ENCODE measurements at regions not wholly inside any gene's neighbourhood (a gene's known extent, or its start where the extent isn't known, plus 50 kb on each side); places are given as distances from the start of the nearest gene placed in this dataset.

DNA sequence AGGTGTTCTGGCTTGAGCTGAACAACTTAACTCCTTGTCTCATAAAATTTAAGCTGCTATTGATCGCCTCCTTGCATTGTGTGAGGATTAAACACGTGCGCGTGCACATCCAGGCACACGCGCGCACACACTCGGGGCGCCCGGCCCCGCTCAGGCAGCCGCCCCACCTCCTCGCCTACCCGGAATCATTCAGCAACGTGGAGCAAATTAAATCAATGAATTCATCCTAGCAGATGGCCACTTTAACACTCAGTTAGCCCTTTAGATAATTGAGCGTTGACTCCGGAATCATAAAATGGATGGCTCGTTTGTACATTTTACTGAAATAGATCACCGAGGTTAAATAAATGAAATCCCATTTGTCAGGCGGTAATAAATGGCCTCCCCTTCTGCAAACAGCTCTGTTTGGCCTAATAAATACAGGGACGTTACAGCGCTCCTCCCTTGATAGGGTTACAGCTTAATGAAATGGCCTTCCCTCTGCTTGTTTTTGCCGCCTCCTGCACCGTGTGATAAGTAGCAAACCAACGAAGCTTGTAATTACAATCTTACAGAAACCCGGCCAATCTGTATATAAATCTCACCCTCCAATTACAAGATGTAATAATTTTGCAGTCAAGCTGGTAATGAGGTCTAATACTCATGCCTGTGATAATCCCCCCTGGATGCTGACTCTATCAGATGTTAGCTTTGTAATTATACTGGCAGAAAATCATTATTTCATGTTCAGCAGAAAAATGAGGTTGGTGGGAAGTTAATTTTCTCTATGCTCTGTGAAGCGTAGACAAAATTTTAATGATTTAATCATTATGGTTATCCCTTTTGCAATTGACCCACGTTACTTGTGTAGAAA, 229.7 kb upstream of the IRX4 start:
- Histone ChIP-seq H3K27me3 (ENCODE audit: control insufficient read depth in 2 of 2, insufficient read depth in 2 of 2, low read length in 2 of 2) (no peaks in the 10 kb centered on the region), H3K9me3 (replicated peaks; ENCODE audit: control insufficient read depth, insufficient read depth, low read length) (peaks cover 4% of the 10 kb centered on the region), H3K36me3 (ENCODE audit: control insufficient read depth in 2 of 2, extremely low read depth in 1 of 2, insufficient read depth in 2 of 2, low read length in 2 of 2) (no peaks in the 10 kb centered on the region), H3K9ac (replicated peaks; ENCODE audit: extremely low read depth, insufficient read depth, low read length) (no peak overlapping the region), H3K4me1 (ENCODE audit: control insufficient read depth, extremely low read depth, insufficient read depth, low read length) (no peaks in the 10 kb centered on the region), H3K4me3 (replicated peaks in 1 of 3; ENCODE audit: insufficient read depth in 1 of 3, low read depth in 1 of 3, low read length in 3 of 3) (no peak overlapping the region), H3K4me2 (ENCODE audit: insufficient read depth, low read length) (no peak overlapping the region), H2AFZ (ENCODE audit: low read depth, low read length) (no peak overlapping the region), H3K27ac (ENCODE audit: insufficient read depth, low read depth, low read length) (no peak overlapping the region), H4K20me1 (replicated peaks; ENCODE audit: control insufficient read depth, extremely low read depth, insufficient read depth, low read length) (no peaks in the 10 kb centered on the region), H3K9me1 (replicated peaks; ENCODE audit: control insufficient read depth, extremely low read depth, insufficient read depth, low read length) (no peaks in the 10 kb centered on the region), H3K79me2 (ENCODE audit: control insufficient read depth, insufficient read depth, low read length) (no peaks in the 10 kb centered on the region)
- CTCF ChIA-PET = no interaction called here
- DNase-seq (ENCODE audit: low read depth, low spot score) = no peak
- TF ChIP-seq POLR2A (IDR thresholded peaks at IDR 0.05; ENCODE audit: low read depth, low read length) (no peak), JUN (IDR thresholded peaks at IDR 0.05; ENCODE audit: borderline replicate concordance, insufficient read depth, insufficient read length, low read depth) (no peak), FOS (IDR thresholded peaks at IDR 0.05; ENCODE audit: borderline replicate concordance, insufficient read depth, low read length) (no peak), EZH2 (IDR thresholded peaks at IDR 0.05; ENCODE audit: borderline replicate concordance, low read depth, low read length, severe bottlenecking) (no peak)
- intact Hi-C loops (cut with micrococcal nuclease) = no loop called here
- no peak for FAIRE-seq
- POLR2A ChIA-PET = no interaction called here
- no TSS peak for BruUV-seq (replicated peaks)
- dilution Hi-C loops (cut with MboI; ENCODE audit: extremely low pct_ligation_motif_present, low sequenced_read_pairs) = no loop called here

DNA sequence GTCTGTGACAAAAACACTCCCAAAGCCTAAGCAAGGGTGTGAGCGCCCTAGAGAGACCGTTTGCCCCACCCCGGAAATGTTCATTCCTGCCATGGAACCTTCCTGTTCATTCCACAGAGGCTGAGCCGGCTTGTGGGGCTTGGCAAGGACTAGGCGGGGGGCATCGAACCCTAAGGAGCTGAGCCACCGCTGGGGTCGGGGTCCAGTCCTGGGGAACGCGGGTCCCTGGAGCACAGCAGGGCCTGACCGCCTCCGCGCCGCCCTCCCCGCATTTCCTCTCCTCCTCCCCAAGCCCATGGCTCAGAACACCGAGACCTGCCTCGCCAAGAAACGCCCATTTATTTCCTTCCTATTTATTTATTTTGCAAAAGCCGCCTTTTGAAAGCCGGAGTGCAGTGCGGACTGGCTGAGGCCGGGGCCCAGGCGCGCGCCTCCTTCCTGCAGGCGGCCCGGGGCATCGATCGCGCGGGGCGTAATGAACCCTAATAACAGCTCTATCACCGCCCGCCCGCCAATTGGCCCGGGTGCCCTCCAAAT, 228.9 kb upstream of the IRX4 start:
- ChIA-PET CTCF (no interaction called here), POLR2A (no interaction called here)
- Histone ChIP-seq H3K4me2 (ENCODE audit: insufficient read depth, low read length) (no peak overlapping the region), H3K27ac (ENCODE audit: insufficient read depth, low read depth, low read length) (no peak overlapping the region), H3K36me3 (ENCODE audit: control insufficient read depth in 2 of 2, extremely low read depth in 1 of 2, insufficient read depth in 2 of 2, low read length in 2 of 2) (no peaks in the 10 kb centered on the region), H2AFZ (ENCODE audit: low read depth, low read length) (no peak overlapping the region), H3K9me1 (replicated peaks; ENCODE audit: control insufficient read depth, extremely low read depth, insufficient read depth, low read length) (no peaks in the 10 kb centered on the region), H4K20me1 (replicated peaks; ENCODE audit: control insufficient read depth, extremely low read depth, insufficient read depth, low read length) (no peaks in the 10 kb centered on the region), H3K79me2 (ENCODE audit: control insufficient read depth, insufficient read depth, low read length) (no peaks in the 10 kb centered on the region), H3K27me3 (ENCODE audit: control insufficient read depth in 2 of 2, insufficient read depth in 2 of 2, low read length in 2 of 2) (no peaks in the 10 kb centered on the region), H3K4me3 (replicated peaks in 1 of 3; ENCODE audit: insufficient read depth in 1 of 3, low read depth in 1 of 3, low read length in 3 of 3) (no peak overlapping the region), H3K9ac (replicated peaks; ENCODE audit: extremely low read depth, insufficient read depth, low read length) (no peak overlapping the region), H3K4me1 (ENCODE audit: control insufficient read depth, extremely low read depth, insufficient read depth, low read length) (no peaks in the 10 kb centered on the region), H3K9me3 (replicated peaks; ENCODE audit: control insufficient read depth, insufficient read depth, low read length) (peaks cover 4% of the 10 kb centered on the region)
- FAIRE-seq (no peak), DNase-seq (ENCODE audit: low read depth, low spot score) (no peak)
- dilution Hi-C loops (cut with MboI; ENCODE audit: extremely low pct_ligation_motif_present, low sequenced_read_pairs) = no loop called here
- intact Hi-C loops (cut with micrococcal nuclease) = no loop called here
- TF ChIP-seq POLR2A (IDR thresholded peaks at IDR 0.05; ENCODE audit: low read depth, low read length) = no peak
- TF ChIP-seq, protein P1, sequence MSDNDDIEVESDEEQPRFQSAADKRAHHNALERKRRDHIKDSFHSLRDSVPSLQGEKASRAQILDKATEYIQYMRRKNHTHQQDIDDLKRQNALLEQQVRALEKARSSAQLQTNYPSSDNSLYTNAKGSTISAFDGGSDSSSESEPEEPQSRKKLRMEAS (IDR thresholded peaks at IDR 0.05; ENCODE audit: insufficient read depth, insufficient read length) = no peak
- TF ChIP-seq, protein P2, sequence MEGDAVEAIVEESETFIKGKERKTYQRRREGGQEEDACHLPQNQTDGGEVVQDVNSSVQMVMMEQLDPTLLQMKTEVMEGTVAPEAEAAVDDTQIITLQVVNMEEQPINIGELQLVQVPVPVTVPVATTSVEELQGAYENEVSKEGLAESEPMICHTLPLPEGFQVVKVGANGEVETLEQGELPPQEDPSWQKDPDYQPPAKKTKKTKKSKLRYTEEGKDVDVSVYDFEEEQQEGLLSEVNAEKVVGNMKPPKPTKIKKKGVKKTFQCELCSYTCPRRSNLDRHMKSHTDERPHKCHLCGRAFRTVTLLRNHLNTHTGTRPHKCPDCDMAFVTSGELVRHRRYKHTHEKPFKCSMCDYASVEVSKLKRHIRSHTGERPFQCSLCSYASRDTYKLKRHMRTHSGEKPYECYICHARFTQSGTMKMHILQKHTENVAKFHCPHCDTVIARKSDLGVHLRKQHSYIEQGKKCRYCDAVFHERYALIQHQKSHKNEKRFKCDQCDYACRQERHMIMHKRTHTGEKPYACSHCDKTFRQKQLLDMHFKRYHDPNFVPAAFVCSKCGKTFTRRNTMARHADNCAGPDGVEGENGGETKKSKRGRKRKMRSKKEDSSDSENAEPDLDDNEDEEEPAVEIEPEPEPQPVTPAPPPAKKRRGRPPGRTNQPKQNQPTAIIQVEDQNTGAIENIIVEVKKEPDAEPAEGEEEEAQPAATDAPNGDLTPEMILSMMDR (IDR thresholded peaks at IDR 0.05; ENCODE audit: extremely low read depth in 1 of 2, insufficient read depth in 1 of 2, low read depth in 1 of 2, low read length in 2 of 2) = no peak
- no peak for TF ChIP-seq GATA2 (IDR thresholded peaks at IDR 0.05; ENCODE audit: insufficient read depth, insufficient read length, low read depth, low read length)
- no peak for TF ChIP-seq MYC (IDR thresholded peaks at IDR 0.05; ENCODE audit: low read depth, low read length)
- TF ChIP-seq EZH2 (IDR thresholded peaks at IDR 0.05; ENCODE audit: borderline replicate concordance, low read depth, low read length, severe bottlenecking) = no peak
- no peak for TF ChIP-seq JUN (IDR thresholded peaks at IDR 0.05; ENCODE audit: borderline replicate concordance, insufficient read depth, insufficient read length, low read depth)
- no peak for TF ChIP-seq FOS (IDR thresholded peaks at IDR 0.05; ENCODE audit: borderline replicate concordance, insufficient read depth, low read length)
- no peak for TF ChIP-seq POLR2AphosphoS5 (IDR thresholded peaks at IDR 0.05; ENCODE audit: insufficient read depth, low read depth, low read length)
- no TSS peak for BruUV-seq (replicated peaks)

All from endothelial cell of umbilical vein (primary cell).